GM23338 (cell line): ENCODE measurements at regions not wholly inside any gene's neighbourhood (a gene's known extent, or its start where the extent isn't known, plus 50 kb on each side); places are given as distances from the start of the nearest gene placed in this dataset.

Experiments
- ATAC-seq: fragments of 200-7000 bp; cut with Tn5 transposase; 3 replicates; pipeline ENCODE4 v1.9.1; 2020
- DNase-seq: peaks from one replicate; pipeline ENCODE4 v3.0.0-alpha.2; 2015; ENCODE audit warnings: low spot score
- H2AFZ ChIP-seq: fragments of 200-600 bp; sonication (generic); 2 replicates; pipeline ENCODE4 v1.8.0; 2016; ENCODE audit warnings: antibody characterized with exemption, mild to moderate bottlenecking, moderate library complexity
- H3F3A ChIP-seq: fragments of 200-600 bp; sonication (generic); replicated peaks from 2 replicates; pipeline ENCODE4 v1.8.0; 2017; ENCODE audit warnings: antibody characterized with exemption, mixed run types, low read depth
- H3K27ac ChIP-seq: fragments of 200-600 bp; sonication (generic); 2 replicates; pipeline ENCODE4 v1.6.1; 2016; ENCODE audit warnings: low read depth
- H3K27me3 ChIP-seq: fragments of 200-600 bp; sonication (generic); 2 replicates; pipeline ENCODE4 v1.8.0; 2016; ENCODE audit warnings: mild to moderate bottlenecking, mixed run types, moderate library complexity; ENCODE audit not compliant: insufficient read depth
- H3K36me3 ChIP-seq: fragments of 200-600 bp; sonication (generic); 2 replicates; pipeline ENCODE4 v1.8.0; 2016; ENCODE audit warnings: mild to moderate bottlenecking; ENCODE audit not compliant: insufficient read depth
- H3K4me1 ChIP-seq: fragments of 200-600 bp; sonication (generic); 2 replicates; pipeline ENCODE4 v1.8.0; 2016; ENCODE audit warnings: mild to moderate bottlenecking, moderate library complexity; ENCODE audit not compliant: insufficient read depth
- H3K4me2 ChIP-seq: fragments of 200-600 bp; sonication (generic); 2 replicates; pipeline ENCODE4 v1.7.1; 2017; ENCODE audit warnings: mixed run types
- H3K4me3 ChIP-seq: fragments of 200-600 bp; sonication (generic); 2 replicates; pipeline ENCODE4 v1.6.1; 2016; ENCODE audit warnings: mixed run types
- H3K79me2 ChIP-seq: fragments of 200-600 bp; sonication (generic); replicated peaks from 2 replicates; pipeline ENCODE4 v1.8.0; 2017; ENCODE audit warnings: mild to moderate bottlenecking; ENCODE audit not compliant: insufficient read depth
- H3K9me2 ChIP-seq: fragments of 200-600 bp; sonication (generic); 2 replicates; pipeline ENCODE4 v1.8.0; 2017; ENCODE audit not compliant: insufficient read depth
- H4K20me1 ChIP-seq: fragments of 200-600 bp; sonication (generic); replicated peaks from 2 replicates; pipeline ENCODE4 v1.8.0; 2017; ENCODE audit warnings: mild to moderate bottlenecking; ENCODE audit not compliant: insufficient read depth
- H3K27ac Mint-ChIP-seq: 2 replicates; pipeline ENCODE4 v1.8.0; 2020; ENCODE audit warnings: inconsistent platforms, mild to moderate bottlenecking, moderate library complexity, mixed read lengths
- H3K27me3 Mint-ChIP-seq: 3 replicates; pipeline ENCODE4 v1.8.0; 2022; ENCODE audit warnings: low read depth, mild to moderate bottlenecking, moderate library complexity, mixed read lengths, inconsistent platforms; ENCODE audit not compliant: insufficient read depth, poor library complexity
- H3K36me3 Mint-ChIP-seq: 3 replicates; pipeline ENCODE4 v1.8.0; 2021; ENCODE audit warnings: low read depth, mild to moderate bottlenecking, inconsistent platforms, moderate library complexity, mixed read lengths
- H3K4me1 Mint-ChIP-seq: 3 replicates; pipeline ENCODE4 v1.8.0; 2020; ENCODE audit warnings: mild to moderate bottlenecking, inconsistent platforms, mixed read lengths
- H3K4me3 Mint-ChIP-seq: 3 replicates; pipeline ENCODE4 v1.8.0; 2021; ENCODE audit warnings: moderate library complexity, mild to moderate bottlenecking, inconsistent platforms, mixed read lengths
- H3K9me3 Mint-ChIP-seq: 3 replicates; pipeline ENCODE4 v1.8.0; 2020; ENCODE audit warnings: moderate library complexity, mild to moderate bottlenecking, inconsistent platforms, mixed read lengths
- CREB1 ChIP-seq: fragments of 250-450 bp; sonication (Bioruptor Pico); IDR thresholded peaks from 2 replicates; pipeline ENCODE4 v1.5.0; 2020; ENCODE audit warnings: low read depth, mild to moderate bottlenecking, moderate library complexity
- CTCF ChIP-seq, 2 experiments: fragments of 200-600 bp in 1 of 2; sonication (generic) in 1 of 2; conservative IDR thresholded peaks; 2 replicates each; pipeline versions ENCODE4 v1.5.1 to v1.6.1; 2016 to 2017; ENCODE audit warnings: antibody characterized with exemption in 2 of 2, low read depth in 2 of 2, mild to moderate bottlenecking in 2 of 2, moderate library complexity in 1 of 2
- ETS1 ChIP-seq: IDR thresholded peaks from 2 replicates; pipeline ENCODE4 v1.6.1; 2016; ENCODE audit warnings: antibody characterized with exemption
- JUNB ChIP-seq: IDR thresholded peaks from one replicate; pipeline ENCODE4 v1.6.1; 2016; ENCODE audit warnings: antibody characterized with exemption; ENCODE audit not compliant: unreplicated experiment
- POLR2AphosphoS5 ChIP-seq: IDR thresholded peaks from 2 replicates; pipeline ENCODE4 v1.6.1; 2016; ENCODE audit warnings: antibody characterized with exemption, low read depth
- STAT1 ChIP-seq: IDR thresholded peaks from one replicate; pipeline ENCODE4 v1.6.1; 2016; ENCODE audit warnings: antibody characterized with exemption; ENCODE audit not compliant: unreplicated experiment
- ZNF114 ChIP-seq: fragments of 250-450 bp; sonication (Bioruptor Pico); IDR thresholded peaks from 2 replicates; pipeline ENCODE4 v1.5.0; 2020; ENCODE audit warnings: mild to moderate bottlenecking, moderate library complexity
- ZNF331 ChIP-seq: fragments of 250-450 bp; sonication (Bioruptor Pico); IDR thresholded peaks from 2 replicates; pipeline ENCODE4 v1.5.0; 2020; ENCODE audit warnings: low read depth, mild to moderate bottlenecking, moderate library complexity
- ZNF462 ChIP-seq: fragments of 250-450 bp; sonication (Bioruptor Pico); IDR thresholded peaks from 2 replicates; pipeline ENCODE4 v1.5.0; 2020; ENCODE audit warnings: mild to moderate bottlenecking, moderate library complexity

GRCh38 chr4:19158107-19158809 lies 1093.4 kb upstream of the SLIT2 start:
- Histone ChIP-seq H3K36me3 (peaks cover 6% of the 10 kb centered on the region; the same call in 1 of the 2 replicates), H3K4me3 (no peak overlapping the region), H3K4me2 (no peak overlapping the region), H3K27ac (no peak overlapping the region), H3K4me1 (no peaks in the 10 kb centered on the region), H3K79me2 (no peaks in the 10 kb centered on the region), H2AFZ (no peak overlapping the region), H4K20me1 (no peaks in the 10 kb centered on the region), H3K9me2 (no peaks in the 10 kb centered on the region), H3F3A (no peaks in the 10 kb centered on the region), H3K27me3 (no peaks in the 10 kb centered on the region)
- Mint-ChIP-seq H3K27me3 (no peaks in the 10 kb centered on the region), H3K36me3 (peaks cover 30% of the 10 kb centered on the region), H3K9me3 (peaks cover 30% of the 10 kb centered on the region), H3K4me1 (peaks cover 3% of the 10 kb centered on the region; the same call in 1 of the 3 replicates), H3K4me3 (no peak overlapping the region), H3K27ac (no peak overlapping the region)
- ATAC-seq (no peak), DNase-seq (no peak)
- no peak for TF ChIP-seq ZNF331 (CRISPR knock-in tag)
- TF ChIP-seq ETS1: no peak
- no peak for TF ChIP-seq ZNF462 (CRISPR knock-in tag)
- no peak for TF ChIP-seq JUNB
- TF ChIP-seq POLR2AphosphoS5: no peak
- TF ChIP-seq CREB1 (CRISPR knock-in tag): no peak
- no peak for TF ChIP-seq ZNF114 (CRISPR knock-in tag)
- TF ChIP-seq CTCF (conservative IDR thresholded peaks at IDR 0.05; ENCODE audit: low read depth in 2 of 2): no peak
- no peak for TF ChIP-seq STAT1
